HG03342 (cell line): ENCODE measurements at regions not wholly inside any gene's neighbourhood (a gene's known extent, or its start where the extent isn't known, plus 50 kb on each side); places are given as distances from the start of the nearest gene placed in this dataset.

ENCODE experiments used
- ATAC-seq: cut with Tn5 transposase; IDR thresholded peaks from one replicate; pipeline ENCODE4 v1.9.1; 2021; ENCODE audit warnings: mild to moderate bottlenecking, moderate library complexity; ENCODE audit not compliant: unreplicated experiment

GRCh38 chr12:118840399-118840798 lies 140.9 kb upstream of the SRRM4 start:
- ATAC-seq, result no peak

- ATAC-seq, result no peak
Measured at GRCh38 chr12:118840878-118841277, 140.5 kb upstream of the SRRM4 start.

GRCh38 chr12:118841588-118841987 lies 139.8 kb upstream of the SRRM4 start:
- no peak for ATAC-seq

GRCh38 chr12:118842866-118843265 lies 138.5 kb upstream of the SRRM4 start:
- ATAC-seq, result no peak

- ATAC-seq, result no peak
Measured at GRCh38 chr12:118846416-118846815, 134.9 kb upstream of the SRRM4 start.

- no peak for ATAC-seq
Measured at GRCh38 chr12:118850244-118850825, 131.0 kb upstream of the SRRM4 start.

- no peak for ATAC-seq
Measured at GRCh38 chr12:118851891-118852290, 129.4 kb upstream of the SRRM4 start.

- no peak for ATAC-seq
Measured at GRCh38 chr12:118853634-118854033, 127.7 kb upstream of the SRRM4 start.

- ATAC-seq, result no peak
Measured at GRCh38 chr12:118855858-118856257, 125.5 kb upstream of the SRRM4 start.

GRCh38 chr12:118866346-118866745 lies 115.0 kb upstream of the SRRM4 start:
- ATAC-seq, result no peak

GRCh38 chr12:118870551-118870950 lies 110.8 kb upstream of the SRRM4 start:
- no peak for ATAC-seq

GRCh38 chr12:118874698-118875548 lies 106.4 kb upstream of the SRRM4 start:
- ATAC-seq, result no peak

GRCh38 chr12:118880720-118881493 lies 100.4 kb upstream of the SRRM4 start:
- no peak for ATAC-seq

GRCh38 chr12:118884226-118884625 lies 97.1 kb upstream of the SRRM4 start:
- no peak for ATAC-seq

- no peak for ATAC-seq
Measured at GRCh38 chr12:118900993-118901392, 80.3 kb upstream of the SRRM4 start.

- no peak for ATAC-seq
Measured at GRCh38 chr12:118908811-118909210, 72.5 kb upstream of the SRRM4 start.

GRCh38 chr12:118912697-118913270 lies 68.6 kb upstream of the SRRM4 start:
- ATAC-seq, result no peak

- ATAC-seq, result no peak
Measured at GRCh38 chr12:118921761-118922160, 59.6 kb upstream of the SRRM4 start.

- ATAC-seq, result no peak
Measured at GRCh38 chr12:118922405-118922804, 58.9 kb upstream of the SRRM4 start.

- ATAC-seq, result no peak
Measured at GRCh38 chr12:118925407-118925806, 55.9 kb upstream of the SRRM4 start.

GRCh38 chr12:118925826-118926225 lies 55.5 kb upstream of the SRRM4 start:
- no peak for ATAC-seq
